ENCODE measurements at regions not wholly inside any gene's neighbourhood (a gene's known extent, or its start where the extent isn't known, plus 50 kb on each side); places are given as distances from the start of the nearest gene placed in this dataset.

DNA sequence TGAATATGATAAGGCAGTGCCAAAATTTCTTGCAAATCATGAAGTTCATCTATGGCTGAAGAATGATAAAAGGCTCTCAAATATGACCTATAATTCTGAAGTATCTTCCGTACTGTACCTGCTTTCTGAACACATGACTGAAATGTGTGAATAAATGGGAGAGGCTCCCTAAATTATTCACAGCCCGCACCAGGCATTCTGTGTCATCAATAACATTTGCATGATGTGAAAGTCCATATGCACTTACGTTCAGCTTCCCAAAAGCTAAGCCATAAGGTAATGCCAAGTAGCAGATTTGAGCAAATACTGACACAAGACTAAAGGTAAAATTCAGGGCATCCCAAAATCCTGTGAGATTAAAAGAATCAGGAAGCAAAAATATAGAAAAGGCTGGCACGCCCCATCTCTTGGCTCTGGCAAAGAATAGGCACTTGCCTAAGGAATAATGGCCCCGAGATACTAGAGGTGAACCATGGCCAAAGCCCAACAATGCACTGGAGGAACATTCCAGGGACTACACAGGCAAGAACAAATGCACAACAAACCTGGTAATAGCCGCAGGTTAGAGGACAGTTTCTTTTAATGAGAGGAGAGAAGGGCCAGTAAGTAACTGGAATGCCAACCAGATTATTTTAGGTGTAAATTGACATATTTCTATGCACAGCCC is 280.5 kb downstream of the IPMK start:
- 0 out of 2 replicates have a peak, but pooled peaks cover 5% of the 10 kb centered on the region for H3K27me3 ChIP-seq (replicated peaks; ENCODE audit: insufficient read depth)
- H3K27ac ChIP-seq: no peak overlapping the region
- no peaks in the 10 kb centered on the region for H3K9me2 ChIP-seq (ENCODE audit: insufficient read depth)
- no peaks in the 10 kb centered on the region for H3K36me3 ChIP-seq (ENCODE audit: low read depth)
- no peak overlapping the region for H3K9ac ChIP-seq
- WGBS, 2 experiments (ENCODE audit: low coverage in 1 of 2, low lambda C conversion rate in 2 of 2, missing lambda C conversion rate in 2 of 2): 42 to 49% methylated on average over 6 of the region's 6 CpGs
- no peak overlapping the region for H3K4me3 ChIP-seq
- in situ Hi-C loops (cut with MboI): no loop called here
- H3K79me2 ChIP-seq (ENCODE audit: insufficient read depth): no peaks in the 10 kb centered on the region
- no peak for TF ChIP-seq EZH2phosphoT487 (IDR thresholded peaks at IDR 0.05; ENCODE audit: insufficient read depth, low read depth)
- TF ChIP-seq EZH2 (IDR thresholded peaks at IDR 0.05; ENCODE audit: insufficient read depth, poor library complexity, severe bottlenecking): no peak
- H3F3A ChIP-seq (ENCODE audit: insufficient read depth): 0 out of 2 replicates have a peak, but pooled peaks cover 5% of the 10 kb centered on the region
- H3K4me2 ChIP-seq (ENCODE audit: unreplicated experiment): no peak overlapping the region
- no peak overlapping the region for H2AFZ ChIP-seq
- H3K4me1 ChIP-seq (ENCODE audit: insufficient read depth): peaks cover 4% of the 10 kb centered on the region; the same call in 1 of the 2 replicates
- H4K20me1 ChIP-seq (ENCODE audit: insufficient read depth): no peaks in the 10 kb centered on the region
- no peaks in the 10 kb centered on the region for H3K9me3 ChIP-seq (ENCODE audit: low read depth)
- no peak for DNase-seq

GRCh38 chr10:57986422-57986821 is 281.3 kb downstream of the IPMK start:
- H3K9me3 ChIP-seq (ENCODE audit: low read depth): no peaks in the 10 kb centered on the region
- H3K9ac ChIP-seq: no peak overlapping the region
- 89 to 92% methylated on average over 1 of the region's 1 CpG for WGBS, 2 experiments (ENCODE audit: low coverage in 1 of 2, low lambda C conversion rate in 2 of 2, missing lambda C conversion rate in 2 of 2)

DNA sequence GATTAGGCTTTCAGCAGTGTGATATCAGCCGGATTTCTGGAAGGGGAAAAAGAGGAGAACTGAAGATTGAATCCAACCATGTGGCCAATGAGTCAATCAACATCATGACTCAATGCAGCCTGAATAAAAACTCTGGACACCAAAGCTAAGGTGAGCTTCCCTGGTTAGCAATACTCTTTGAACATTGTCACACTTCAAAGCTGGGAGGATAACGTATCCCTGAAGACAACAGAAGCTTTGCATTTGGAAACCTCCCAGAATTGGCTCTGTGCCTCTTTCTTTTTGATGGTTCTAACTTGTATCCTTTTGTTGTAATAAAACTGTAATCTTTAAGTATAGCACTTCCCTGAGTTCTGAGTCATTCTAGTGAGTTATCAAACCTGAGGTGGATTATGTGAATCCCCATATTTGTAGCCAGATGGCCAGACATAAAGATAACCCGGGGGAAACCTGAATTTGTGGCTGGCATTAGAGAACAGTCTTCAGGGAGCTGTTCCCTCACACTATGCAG is 284.4 kb downstream of the IPMK start:
- no peak overlapping the region for H3K4me2 ChIP-seq (ENCODE audit: unreplicated experiment)
- in situ Hi-C loops (cut with MboI): no loop called here
- WGBS, 2 experiments (ENCODE audit: low coverage in 1 of 2, low lambda C conversion rate in 2 of 2, missing lambda C conversion rate in 2 of 2): 1 to 2% methylated on average over 3 of the region's 3 CpGs
- no peak overlapping the region for H3K9ac ChIP-seq
- H2AFZ ChIP-seq: no peak overlapping the region
- 0 out of 2 replicates have a peak, but pooled peaks cover 4% of the 10 kb centered on the region for H3F3A ChIP-seq (ENCODE audit: insufficient read depth)
- H3K4me3 ChIP-seq: no peak overlapping the region
- H3K79me2 ChIP-seq (ENCODE audit: insufficient read depth): no peaks in the 10 kb centered on the region
- H3K27ac ChIP-seq: no peak overlapping the region
- no peaks in the 10 kb centered on the region for H3K27me3 ChIP-seq (replicated peaks; ENCODE audit: insufficient read depth)
- no peaks in the 10 kb centered on the region for H4K20me1 ChIP-seq (ENCODE audit: insufficient read depth)
- DNase-seq: peak; percentile 20
- H3K4me1 ChIP-seq (ENCODE audit: insufficient read depth): peaks cover 10% of the 10 kb centered on the region
- no peaks in the 10 kb centered on the region for H3K9me3 ChIP-seq (ENCODE audit: low read depth)
- no peak for TF ChIP-seq EZH2phosphoT487 (IDR thresholded peaks at IDR 0.05; ENCODE audit: insufficient read depth, low read depth)
- no peak for TF ChIP-seq EZH2 (IDR thresholded peaks at IDR 0.05; ENCODE audit: insufficient read depth, poor library complexity, severe bottlenecking)
- H3K9me2 ChIP-seq (ENCODE audit: insufficient read depth): no peaks in the 10 kb centered on the region
- no peaks in the 10 kb centered on the region for H3K36me3 ChIP-seq (ENCODE audit: low read depth)

More at GRCh38 chr10:57986422-57986821, 281.3 kb downstream of the IPMK start:
- no peak for DNase-seq
- Histone ChIP-seq H3K9me2 (ENCODE audit: insufficient read depth) (no peaks in the 10 kb centered on the region), H3K79me2 (ENCODE audit: insufficient read depth) (no peaks in the 10 kb centered on the region), H2AFZ (no peak overlapping the region), H4K20me1 (ENCODE audit: insufficient read depth) (no peaks in the 10 kb centered on the region), H3F3A (ENCODE audit: insufficient read depth) (0 out of 2 replicates have a peak, but pooled peaks cover 4% of the 10 kb centered on the region), H3K4me1 (ENCODE audit: insufficient read depth) (no peaks in the 10 kb centered on the region), H3K4me2 (ENCODE audit: unreplicated experiment) (no peak overlapping the region), H3K36me3 (ENCODE audit: low read depth) (no peaks in the 10 kb centered on the region), H3K27ac (no peak overlapping the region), H3K27me3 (replicated peaks; ENCODE audit: insufficient read depth) (0 out of 2 replicates have a peak, but pooled peaks cover 5% of the 10 kb centered on the region), H3K4me3 (no peak overlapping the region)
- TF ChIP-seq EZH2phosphoT487 (IDR thresholded peaks at IDR 0.05; ENCODE audit: insufficient read depth, low read depth): no peak
- TF ChIP-seq EZH2 (IDR thresholded peaks at IDR 0.05; ENCODE audit: insufficient read depth, poor library complexity, severe bottlenecking): no peak
- in situ Hi-C loops (cut with MboI): no loop called here

GRCh38 chr10:57982091-57982490 is 285.6 kb downstream of the IPMK start:
- no peak for TF ChIP-seq EZH2phosphoT487 (IDR thresholded peaks at IDR 0.05; ENCODE audit: insufficient read depth, low read depth)
- TF ChIP-seq EZH2 (IDR thresholded peaks at IDR 0.05; ENCODE audit: insufficient read depth, poor library complexity, severe bottlenecking): no peak
- Histone ChIP-seq H2AFZ (no peak overlapping the region), H3K79me2 (ENCODE audit: insufficient read depth) (no peaks in the 10 kb centered on the region), H3K9me3 (ENCODE audit: low read depth) (no peaks in the 10 kb centered on the region), H3K9ac (no peak overlapping the region), H3K27ac (no peak overlapping the region), H3K36me3 (ENCODE audit: low read depth) (no peaks in the 10 kb centered on the region), H3K4me3 (no peak overlapping the region), H4K20me1 (ENCODE audit: insufficient read depth) (no peaks in the 10 kb centered on the region), H3K27me3 (replicated peaks; ENCODE audit: insufficient read depth) (no peaks in the 10 kb centered on the region), H3K9me2 (ENCODE audit: insufficient read depth) (no peaks in the 10 kb centered on the region), H3K4me1 (ENCODE audit: insufficient read depth) (peaks cover 10% of the 10 kb centered on the region), H3F3A (ENCODE audit: insufficient read depth) (0 out of 2 replicates have a peak, but pooled peaks cover 4% of the 10 kb centered on the region), H3K4me2 (ENCODE audit: unreplicated experiment) (no peak overlapping the region)
- in situ Hi-C loops (cut with MboI): no loop called here
- 18 to 21% methylated on average over 3 of the region's 3 CpGs for WGBS, 2 experiments (ENCODE audit: low coverage in 1 of 2, low lambda C conversion rate in 2 of 2, missing lambda C conversion rate in 2 of 2)
- no peak for DNase-seq
